ENCODE measurements at regions not wholly inside any gene's neighbourhood (a gene's known extent, or its start where the extent isn't known, plus 50 kb on each side); places are given as distances from the start of the nearest gene placed in this dataset.

GRCh38 chr2:56455642-56456041 is 271.9 kb downstream of the CCDC85A start:
- H3K27ac ChIP-seq: no peak overlapping the region
- no peaks in the 10 kb centered on the region for H3K9me3 ChIP-seq
- H3K4me3 ChIP-seq: no peak overlapping the region
- DNase-seq: no peak
- H3K36me3 ChIP-seq: no peaks in the 10 kb centered on the region
- no peaks in the 10 kb centered on the region for H3K4me1 ChIP-seq
- intact Hi-C loops (cut with DNase I): no loop called here
- TF ChIP-seq, protein P1, sequence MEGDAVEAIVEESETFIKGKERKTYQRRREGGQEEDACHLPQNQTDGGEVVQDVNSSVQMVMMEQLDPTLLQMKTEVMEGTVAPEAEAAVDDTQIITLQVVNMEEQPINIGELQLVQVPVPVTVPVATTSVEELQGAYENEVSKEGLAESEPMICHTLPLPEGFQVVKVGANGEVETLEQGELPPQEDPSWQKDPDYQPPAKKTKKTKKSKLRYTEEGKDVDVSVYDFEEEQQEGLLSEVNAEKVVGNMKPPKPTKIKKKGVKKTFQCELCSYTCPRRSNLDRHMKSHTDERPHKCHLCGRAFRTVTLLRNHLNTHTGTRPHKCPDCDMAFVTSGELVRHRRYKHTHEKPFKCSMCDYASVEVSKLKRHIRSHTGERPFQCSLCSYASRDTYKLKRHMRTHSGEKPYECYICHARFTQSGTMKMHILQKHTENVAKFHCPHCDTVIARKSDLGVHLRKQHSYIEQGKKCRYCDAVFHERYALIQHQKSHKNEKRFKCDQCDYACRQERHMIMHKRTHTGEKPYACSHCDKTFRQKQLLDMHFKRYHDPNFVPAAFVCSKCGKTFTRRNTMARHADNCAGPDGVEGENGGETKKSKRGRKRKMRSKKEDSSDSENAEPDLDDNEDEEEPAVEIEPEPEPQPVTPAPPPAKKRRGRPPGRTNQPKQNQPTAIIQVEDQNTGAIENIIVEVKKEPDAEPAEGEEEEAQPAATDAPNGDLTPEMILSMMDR (IDR thresholded peaks at IDR 0.05): no peak
- no peak for ATAC-seq
- no peaks in the 10 kb centered on the region for H3K27me3 ChIP-seq

GRCh38 chr2:56456791-56457190 is 273.0 kb downstream of the CCDC85A start:
- ATAC-seq (peak; percentile 32), DNase-seq (no peak)
- TF ChIP-seq, protein P1 (IDR thresholded peaks at IDR 0.05): no peak
- H3K4me3 ChIP-seq: no peak overlapping the region
- no peaks in the 10 kb centered on the region for H3K27me3 ChIP-seq
- no peaks in the 10 kb centered on the region for H3K36me3 ChIP-seq
- intact Hi-C loops (cut with DNase I): no loop called here
- no peaks in the 10 kb centered on the region for H3K9me3 ChIP-seq
- no peak overlapping the region for H3K27ac ChIP-seq
- no peaks in the 10 kb centered on the region for H3K4me1 ChIP-seq

- no peak for ATAC-seq
- no peak for DNase-seq
Observed at GRCh38 chr2:56460508-56460907, 276.7 kb downstream of the CCDC85A start.

DNA sequence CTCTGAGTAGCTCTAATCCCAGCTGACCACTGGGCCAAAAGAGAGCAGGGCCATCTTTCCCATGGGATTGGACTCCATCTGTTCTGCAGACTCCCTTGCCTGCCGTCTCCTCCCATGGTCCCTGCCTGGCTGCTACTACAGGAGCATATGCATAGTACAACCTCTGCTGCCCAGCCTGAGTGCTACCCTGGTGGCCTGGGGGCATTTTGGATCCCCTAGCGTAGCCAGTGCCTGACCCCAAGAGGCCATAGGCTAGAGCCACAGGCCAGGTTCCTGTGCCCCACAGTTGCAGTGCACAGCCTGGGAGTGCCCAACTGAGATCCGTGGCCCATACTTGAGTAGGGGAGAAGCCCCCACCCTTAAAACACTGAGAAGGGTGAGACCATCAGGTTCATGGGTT is 280.3 kb downstream of the CCDC85A start:
- ATAC-seq (peak; percentile 22), DNase-seq (no peak)
- no peaks in the 10 kb centered on the region for H3K4me1 ChIP-seq
- no peaks in the 10 kb centered on the region for H3K36me3 ChIP-seq
- TF ChIP-seq, protein P1 (IDR thresholded peaks at IDR 0.05): no peak
- intact Hi-C loops (cut with DNase I): no loop called here
- H3K4me3 ChIP-seq: no peak overlapping the region
- no peak overlapping the region for H3K27ac ChIP-seq
- H3K27me3 ChIP-seq: no peaks in the 10 kb centered on the region
- H3K9me3 ChIP-seq: no peaks in the 10 kb centered on the region

More at GRCh38 chr2:56460508-56460907, 276.7 kb downstream of the CCDC85A start:
- Histone ChIP-seq H3K9me3 (no peaks in the 10 kb centered on the region), H3K36me3 (no peaks in the 10 kb centered on the region), H3K27ac (no peak overlapping the region), H3K4me1 (no peaks in the 10 kb centered on the region), H3K27me3 (no peaks in the 10 kb centered on the region), H3K4me3 (no peak overlapping the region)
- intact Hi-C loops (cut with DNase I): no loop called here
- TF ChIP-seq, protein P1 (IDR thresholded peaks at IDR 0.05): no peak

- TF ChIP-seq, protein P1 (IDR thresholded peaks at IDR 0.05): no peak
- Histone ChIP-seq H3K36me3 (no peaks in the 10 kb centered on the region), H3K9me3 (no peaks in the 10 kb centered on the region), H3K4me3 (no peak overlapping the region), H3K27me3 (no peaks in the 10 kb centered on the region), H3K27ac (no peak overlapping the region), H3K4me1 (no peaks in the 10 kb centered on the region)
- DNase-seq: no peak
- intact Hi-C loops (cut with DNase I): no loop called here
- ATAC-seq: no peak
Observed at GRCh38 chr2:56464613-56465012, 280.8 kb downstream of the CCDC85A start.

- Histone ChIP-seq H3K36me3 (no peaks in the 10 kb centered on the region), H3K27ac (no peak overlapping the region), H3K4me1 (no peaks in the 10 kb centered on the region), H3K9me3 (no peaks in the 10 kb centered on the region), H3K27me3 (no peaks in the 10 kb centered on the region), H3K4me3 (no peak overlapping the region)
- intact Hi-C loops (cut with DNase I): no loop called here
- DNase-seq (no peak), ATAC-seq (no peak)
- TF ChIP-seq, protein P1 (IDR thresholded peaks at IDR 0.05): no peak
Observed at GRCh38 chr2:56465491-56465890, 281.7 kb downstream of the CCDC85A start.
